Mesenchymal stem cell (in vitro differentiated cells and primary cell): ENCODE measurements at regions not wholly inside any gene's neighbourhood (a gene's known extent, or its start where the extent isn't known, plus 50 kb on each side); places are given as distances from the start of the nearest gene placed in this dataset.

Experiments used
- DNase-seq: peaks from one replicate; pipeline ENCODE4 v3.0.0-alpha.2; 2013
- H2AFZ ChIP-seq: one replicate; pipeline ENCODE4 v1.6.1; 2013; ENCODE audit warnings: low read depth, mild to moderate bottlenecking, control low read depth, inconsistent platforms, low read length, moderate library complexity
- H2AK5ac ChIP-seq: 2 replicates; pipeline ENCODE4 v1.6.1; 2013; ENCODE audit warnings: low read length, moderate library complexity, mild to moderate bottlenecking, inconsistent platforms; ENCODE audit not compliant: severe bottlenecking
- H2BK120ac ChIP-seq: one replicate; pipeline ENCODE4 v1.6.1; 2013; ENCODE audit warnings: low read depth, mild to moderate bottlenecking, inconsistent platforms, low read length, moderate library complexity
- H2BK12ac ChIP-seq, 2 experiments: one replicate each; pipeline ENCODE4 v1.6.1; 2013; ENCODE audit warnings: inconsistent platforms in 2 of 2, low read length in 2 of 2, mild to moderate bottlenecking in 2 of 2, moderate library complexity in 2 of 2, control low read depth in 1 of 2
- H2BK15ac ChIP-seq: one replicate; pipeline ENCODE4 v1.6.1; 2013; ENCODE audit warnings: mild to moderate bottlenecking, low read depth, inconsistent platforms; ENCODE audit not compliant: poor library complexity, severe bottlenecking
- H2BK5ac ChIP-seq: 2 replicates; pipeline ENCODE4 v1.6.1; 2013; ENCODE audit warnings: low read depth, mild to moderate bottlenecking, low read length, control low read depth, inconsistent platforms; ENCODE audit not compliant: poor library complexity, severe bottlenecking
- H3K14ac ChIP-seq, 2 experiments: one replicate each; pipeline ENCODE4 v1.6.1; 2013; ENCODE audit warnings: inconsistent platforms in 2 of 2, low read length in 2 of 2, control low read depth in 1 of 2, mild to moderate bottlenecking in 1 of 2, moderate library complexity in 1 of 2
- H3K18ac ChIP-seq, 2 experiments: one replicate each; pipeline ENCODE4 v1.6.1; 2013; ENCODE audit warnings: inconsistent platforms in 2 of 2, low read length in 2 of 2, control low read depth in 1 of 2, low read depth in 1 of 2, mild to moderate bottlenecking in 1 of 2
- H3K23ac ChIP-seq, 2 experiments: one replicate each; pipeline ENCODE4 v1.6.1; 2013; ENCODE audit warnings: inconsistent platforms in 2 of 2, low read length in 2 of 2, mild to moderate bottlenecking in 2 of 2, moderate library complexity in 2 of 2, control low read depth in 1 of 2
- H3K27ac ChIP-seq: 2 replicates; pipeline ENCODE4 v1.5.1; 2013; ENCODE audit warnings: mild to moderate bottlenecking, moderate library complexity, low read length, control low read depth, inconsistent platforms; ENCODE audit not compliant: poor library complexity, severe bottlenecking
- H3K27me3 ChIP-seq, 2 experiments: 2 replicates each; pipeline versions ENCODE4 v1.6.1 to v1.7.0; 2013; ENCODE audit warnings: low read length in 2 of 2, mild to moderate bottlenecking in 2 of 2, moderate library complexity in 2 of 2, control low read depth in 1 of 2, inconsistent platforms in 1 of 2; ENCODE audit not compliant: control insufficient read depth in 1 of 2, insufficient read depth in 1 of 2
- H3K36me3 ChIP-seq, 2 experiments: 2 replicates each; pipeline versions ENCODE4 v1.6.1 to v1.7.0; 2013; ENCODE audit warnings: low read length in 2 of 2, control low read depth in 1 of 2, inconsistent platforms in 1 of 2, low read depth in 1 of 2, mild to moderate bottlenecking in 1 of 2; ENCODE audit not compliant: insufficient read depth in 2 of 2, control insufficient read depth in 1 of 2
- H3K4ac ChIP-seq, 2 experiments: one replicate each; pipeline ENCODE4 v1.6.1; 2013; ENCODE audit warnings: inconsistent platforms in 2 of 2, low read length in 2 of 2, mild to moderate bottlenecking in 2 of 2, moderate library complexity in 2 of 2, control low read depth in 1 of 2, low read depth in 1 of 2
- H3K4me1 ChIP-seq: 2 replicates; pipeline ENCODE4 v1.6.1; 2013; ENCODE audit warnings: low read depth, low read length, control low read depth; ENCODE audit not compliant: control insufficient read depth, insufficient read depth
- H3K4me2 ChIP-seq: 2 replicates; pipeline ENCODE4 v1.6.1; 2013; ENCODE audit warnings: low read length, mild to moderate bottlenecking, inconsistent platforms; ENCODE audit not compliant: poor library complexity, severe bottlenecking
- H3K4me3 ChIP-seq, 2 experiments: 2 replicates each; pipeline versions ENCODE4 v1.5.1 to v1.7.0; 2013; ENCODE audit warnings: low read length in 2 of 2, mild to moderate bottlenecking in 2 of 2, control low read depth in 1 of 2, low read depth in 1 of 2; ENCODE audit not compliant: insufficient read depth in 1 of 2
- H3K79me1 ChIP-seq: replicated peaks from 2 replicates; pipeline ENCODE4 v1.6.1; 2013; ENCODE audit warnings: mild to moderate bottlenecking, control low read depth, low read length, inconsistent platforms; ENCODE audit not compliant: poor library complexity, severe bottlenecking
- H3K9ac ChIP-seq: 2 replicates; pipeline ENCODE4 v1.7.0; 2013; ENCODE audit warnings: mild to moderate bottlenecking, low read length, moderate library complexity
- H3K9me3 ChIP-seq: 2 replicates; pipeline ENCODE4 v1.7.0; 2013; ENCODE audit warnings: mild to moderate bottlenecking, low read length; ENCODE audit not compliant: control insufficient read depth
- H4K8ac ChIP-seq: one replicate; pipeline ENCODE4 v1.6.1; 2013; ENCODE audit warnings: inconsistent platforms, mild to moderate bottlenecking, low read length, moderate library complexity
- H4K91ac ChIP-seq: one replicate; pipeline ENCODE4 v1.6.1; 2013; ENCODE audit warnings: mild to moderate bottlenecking, low read length, inconsistent platforms
- WGBS: methylation state at CpG from one replicate; pipeline ENCODE4 v1.1.7; 2013; ENCODE audit warnings: mixed read lengths; 5-methylcytosine and 5-hydroxymethylcytosine counted together

DNA sequence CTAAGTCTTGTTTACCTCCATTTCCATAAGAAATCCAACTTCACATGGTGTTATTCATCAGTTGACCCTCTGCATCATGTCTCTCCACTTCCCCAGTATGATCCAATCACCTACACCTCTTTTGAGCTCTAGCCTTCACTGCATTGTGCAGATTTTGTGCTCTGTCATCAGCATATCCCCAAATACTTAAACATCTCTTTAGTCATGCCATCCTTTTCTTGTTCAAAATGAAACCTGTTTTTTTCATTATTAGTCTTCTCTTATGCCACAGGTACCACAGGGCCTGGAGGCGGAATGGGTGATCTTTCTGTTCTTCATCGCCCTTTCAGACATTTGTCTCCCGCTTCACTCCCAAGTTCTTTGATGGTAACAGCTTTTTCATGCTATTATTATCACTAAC lies 382.7 kb upstream of the GALNTL6 start:
- no peak for DNase-seq
- 96% methylated on average over 3 of the region's 3 CpGs for WGBS
- H3K4me3 ChIP-seq: no peak overlapping the region
- no peak overlapping the region for H2BK15ac ChIP-seq
- H3K4me2 ChIP-seq: no peak overlapping the region
- H3K18ac ChIP-seq: no peak overlapping the region
- no peak overlapping the region for H2BK12ac ChIP-seq
- H3K27me3 ChIP-seq: no peaks in the 10 kb centered on the region
- H3K23ac ChIP-seq: no peak overlapping the region
- H2BK5ac ChIP-seq: no peak overlapping the region
- no peak overlapping the region for H2BK120ac ChIP-seq
- no peaks in the 10 kb centered on the region for H3K4me1 ChIP-seq
- no peak overlapping the region for H3K14ac ChIP-seq
- no peaks in the 10 kb centered on the region for H3K9me3 ChIP-seq
- H4K91ac ChIP-seq: no peak overlapping the region
- H2AK5ac ChIP-seq: no peak overlapping the region
- H3K4ac ChIP-seq: no peak overlapping the region
- no peak overlapping the region for H2AFZ ChIP-seq
- no peak overlapping the region for H3K9ac ChIP-seq
- no peaks in the 10 kb centered on the region for H3K36me3 ChIP-seq
- no peak overlapping the region for H4K8ac ChIP-seq
- H3K79me1 ChIP-seq: no peaks in the 10 kb centered on the region
- no peak overlapping the region for H3K27ac ChIP-seq

DNA sequence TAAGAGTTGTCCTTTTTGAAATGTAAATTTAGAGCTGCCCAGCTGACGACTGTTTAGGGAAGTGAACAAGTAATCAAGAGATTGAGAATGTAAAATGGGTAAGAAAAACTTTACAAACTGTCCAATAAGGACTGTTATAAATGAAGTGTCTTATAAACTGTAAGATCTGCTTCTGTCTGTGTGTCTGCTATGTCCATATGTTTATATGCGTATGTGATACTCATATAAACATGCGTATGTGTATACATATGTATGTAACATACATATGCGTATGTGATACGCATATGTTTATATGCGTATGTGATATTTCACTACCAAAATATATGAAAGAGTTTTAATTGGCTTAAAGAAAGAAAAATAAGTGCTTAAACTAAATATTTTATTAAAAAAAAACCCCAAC lies 416.0 kb upstream of the GALNTL6 start:
- Histone ChIP-seq H3K18ac (no peak overlapping the region), H3K4ac (no peak overlapping the region), H3K79me1 (no peaks in the 10 kb centered on the region), H2BK5ac (no peak overlapping the region), H3K36me3 (no peaks in the 10 kb centered on the region), H2AFZ (no peak overlapping the region), H3K14ac (no peak overlapping the region), H4K91ac (no peak overlapping the region), H3K4me3 (no peak overlapping the region), H4K8ac (no peak overlapping the region), H2AK5ac (no peak overlapping the region), H3K4me1 (no peaks in the 10 kb centered on the region), H2BK15ac (no peak overlapping the region), H3K27me3 (no peaks in the 10 kb centered on the region), H2BK120ac (no peak overlapping the region), H2BK12ac (no peak overlapping the region), H3K9ac (no peak overlapping the region), H3K4me2 (no peak overlapping the region), H3K9me3 (peaks cover 4% of the 10 kb centered on the region), H3K27ac (no peak overlapping the region), H3K23ac (no peak overlapping the region)
- WGBS: 97% methylated on average over 2 of the region's 6 CpGs
- no peak for DNase-seq

DNA sequence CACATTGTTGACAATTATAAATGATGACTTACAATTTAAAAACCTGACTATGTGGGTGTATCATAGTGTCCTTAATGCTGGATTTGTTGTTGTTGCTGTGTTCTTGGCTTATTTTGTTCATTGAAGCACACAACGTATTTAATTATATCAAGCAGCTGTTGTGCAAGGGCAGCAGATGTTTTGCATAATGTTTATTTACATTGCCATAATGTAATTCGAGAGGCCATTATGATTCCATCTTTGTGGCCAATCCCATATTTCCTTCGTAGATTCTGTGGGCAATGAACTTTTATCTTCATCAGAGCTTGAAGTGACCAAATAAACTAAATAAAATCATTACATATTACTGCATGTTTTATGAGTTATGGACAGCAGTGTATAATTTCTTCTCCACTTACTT lies 422.6 kb upstream of the GALNTL6 start:
- Histone ChIP-seq H3K79me1 (no peaks in the 10 kb centered on the region), H4K8ac (no peak overlapping the region), H3K27ac (no peak overlapping the region), H3K9ac (no peak overlapping the region), H3K23ac (no peak overlapping the region), H2AFZ (no peak overlapping the region), H3K4ac (no peak overlapping the region), H2BK12ac (no peak overlapping the region), H2BK120ac (no peak overlapping the region), H3K4me2 (no peak overlapping the region), H3K4me3 (no peak overlapping the region), H2AK5ac (no peak overlapping the region), H2BK5ac (no peak overlapping the region), H3K14ac (no peak overlapping the region), H3K36me3 (no peaks in the 10 kb centered on the region), H2BK15ac (no peak overlapping the region), H3K9me3 (peaks cover 10% of the 10 kb centered on the region), H3K4me1 (no peaks in the 10 kb centered on the region), H3K27me3 (no peaks in the 10 kb centered on the region), H3K18ac (no peak overlapping the region), H4K91ac (no peak overlapping the region)
- DNase-seq: no peak
- 50% methylated on average over 2 of the region's 3 CpGs for whole genome bisulfite sequencing

DNA sequence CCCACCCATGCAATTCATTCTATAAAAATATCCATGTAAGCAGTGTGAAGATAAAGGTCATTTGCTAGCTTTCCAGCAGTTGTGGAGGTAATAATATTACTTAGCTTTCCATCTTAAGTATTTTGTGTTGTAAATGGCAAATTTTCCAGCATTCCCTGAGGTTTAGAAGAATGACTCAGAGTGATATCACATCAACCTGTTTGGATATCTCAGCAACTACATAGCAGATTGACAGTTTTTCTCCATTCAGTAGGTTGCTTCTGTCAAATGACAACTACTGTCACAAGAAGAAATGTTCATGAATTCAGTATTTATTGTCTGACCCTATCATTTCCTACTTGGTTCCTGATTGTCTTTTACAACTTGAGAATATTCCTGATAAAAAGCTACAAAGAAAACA lies 434.9 kb upstream of the GALNTL6 start:
- Histone ChIP-seq H2BK120ac (no peak overlapping the region), H2BK15ac (no peak overlapping the region), H3K23ac (no peak overlapping the region), H3K27me3 (no peaks in the 10 kb centered on the region), H2AFZ (no peak overlapping the region), H2AK5ac (no peak overlapping the region), H3K27ac (no peak overlapping the region), H2BK5ac (no peak overlapping the region), H3K4me2 (no peak overlapping the region), H3K4me3 (no peak overlapping the region), H4K91ac (no peak overlapping the region), H3K14ac (no peak overlapping the region), H2BK12ac (no peak overlapping the region), H3K79me1 (no peaks in the 10 kb centered on the region), H3K18ac (no peak overlapping the region), H3K4me1 (no peaks in the 10 kb centered on the region), H3K36me3 (no peaks in the 10 kb centered on the region), H3K4ac (no peak overlapping the region), H3K9ac (no peak overlapping the region), H3K9me3 (peaks cover 10% of the 10 kb centered on the region), H4K8ac (no peak overlapping the region)
- no peak for DNase-seq
